H9 (cell line): ENCODE measurements at regions not wholly inside any gene's neighbourhood (a gene's known extent, or its start where the extent isn't known, plus 50 kb on each side); places are given as distances from the start of the nearest gene placed in this dataset.

ENCODE experiments used
- DNase-seq: peaks from one replicate; pipeline ENCODE4 v3.0.0-alpha.2; 2017
- H2AFZ ChIP-seq: one replicate; pipeline ENCODE4 v1.6.1; 2013; ENCODE audit warnings: mild to moderate bottlenecking, low read length, control low read depth, moderate library complexity
- H2AK5ac ChIP-seq: 2 replicates; pipeline ENCODE4 v1.6.1; 2013; ENCODE audit warnings: low read length, control low read depth, mixed read lengths; ENCODE audit not compliant: insufficient read length
- H2BK120ac ChIP-seq: one replicate; pipeline ENCODE4 v1.6.1; 2013; ENCODE audit warnings: low read depth, mild to moderate bottlenecking, low read length, control low read depth, inconsistent platforms; ENCODE audit not compliant: poor library complexity, severe bottlenecking
- H2BK12ac ChIP-seq: 2 replicates; pipeline ENCODE4 v1.6.1; 2013; ENCODE audit warnings: low read length, control low read depth, mixed read lengths, low read depth; ENCODE audit not compliant: insufficient read length
- H2BK15ac ChIP-seq: 2 replicates; pipeline ENCODE4 v1.6.1; 2013; ENCODE audit warnings: low read depth, low read length, control low read depth
- H2BK20ac ChIP-seq: one replicate; pipeline ENCODE4 v1.6.1; 2013; ENCODE audit warnings: low read depth, mild to moderate bottlenecking, low read length, control low read depth, inconsistent platforms; ENCODE audit not compliant: poor library complexity, severe bottlenecking
- H2BK5ac ChIP-seq: 2 replicates; pipeline ENCODE4 v1.6.1; 2013; ENCODE audit warnings: low read length, control low read depth, mixed read lengths; ENCODE audit not compliant: insufficient read length
- H3K14ac ChIP-seq: 2 replicates; pipeline ENCODE4 v1.6.1; 2013; ENCODE audit warnings: low read length, control low read depth; ENCODE audit not compliant: insufficient read depth
- H3K18ac ChIP-seq: 2 replicates; pipeline ENCODE4 v1.6.1; 2013; ENCODE audit warnings: low read depth, mild to moderate bottlenecking, mixed read lengths, low read length, control low read depth; ENCODE audit not compliant: insufficient read length
- H3K23ac ChIP-seq: 2 replicates; pipeline ENCODE4 v1.6.1; 2013; ENCODE audit warnings: low read length, control low read depth, mixed read lengths, low read depth; ENCODE audit not compliant: insufficient read length
- H3K23me2 ChIP-seq: 2 replicates; pipeline ENCODE4 v1.6.1; 2013; ENCODE audit warnings: low read depth, mild to moderate bottlenecking, mixed read lengths, low read length, control low read depth; ENCODE audit not compliant: insufficient read length, poor library complexity, severe bottlenecking
- H3K27ac ChIP-seq: 2 replicates; pipeline ENCODE4 v1.5.1; 2013; ENCODE audit warnings: low read length, control low read depth, mixed read lengths, low read depth; ENCODE audit not compliant: insufficient read length
- H3K27me3 ChIP-seq: 2 replicates; pipeline ENCODE4 v1.6.1; 2013; ENCODE audit warnings: low read length, control low read depth, inconsistent platforms; ENCODE audit not compliant: insufficient read depth
- H3K4ac ChIP-seq: 2 replicates; pipeline ENCODE4 v1.6.1; 2013; ENCODE audit warnings: low read depth, mild to moderate bottlenecking, control low read depth, inconsistent platforms, low read length, moderate library complexity
- H3K4me1 ChIP-seq: 2 replicates; pipeline ENCODE4 v1.6.1; 2013; ENCODE audit warnings: low read length, control low read depth, inconsistent platforms; ENCODE audit not compliant: insufficient read depth
- H3K4me2 ChIP-seq: 2 replicates; pipeline ENCODE4 v1.6.1; 2013; ENCODE audit warnings: low read length, control low read depth, mixed read lengths; ENCODE audit not compliant: insufficient read length, insufficient read depth
- H3K56ac ChIP-seq: 2 replicates; pipeline ENCODE4 v1.6.1; 2013; ENCODE audit warnings: low read depth, mild to moderate bottlenecking, mixed read lengths, low read length, control low read depth; ENCODE audit not compliant: insufficient read length
- H3K79me1 ChIP-seq: 2 replicates; pipeline ENCODE4 v1.6.1; 2013; ENCODE audit warnings: low read depth, mild to moderate bottlenecking, moderate library complexity, low read length, control low read depth, inconsistent platforms; ENCODE audit not compliant: insufficient read depth, poor library complexity, severe bottlenecking
- H3K79me2 ChIP-seq: 2 replicates; pipeline ENCODE4 v1.6.1; 2013; ENCODE audit warnings: low read length, control low read depth, inconsistent platforms; ENCODE audit not compliant: insufficient read depth
- H3K9ac ChIP-seq: 2 replicates; pipeline ENCODE4 v1.6.1; 2013; ENCODE audit warnings: low read length, control low read depth, mixed read lengths; ENCODE audit not compliant: insufficient read length; ENCODE audit errors: extremely low read depth
- H3K9me3 ChIP-seq: one replicate; pipeline ENCODE4 v1.6.1; 2013; ENCODE audit warnings: low read depth, low read length, inconsistent platforms; ENCODE audit not compliant: control insufficient read depth
- H3T11ph ChIP-seq: one replicate; pipeline ENCODE4 v1.6.1; 2013; ENCODE audit warnings: mild to moderate bottlenecking, low read length, control low read depth, inconsistent platforms
- H4K20me1 ChIP-seq: one replicate; pipeline ENCODE4 v1.6.1; 2013; ENCODE audit not compliant: control insufficient read depth, insufficient read length, insufficient read depth
- H4K5ac ChIP-seq: 2 replicates; pipeline ENCODE4 v1.6.1; 2013; ENCODE audit warnings: low read depth, mild to moderate bottlenecking, mixed read lengths, low read length, control low read depth; ENCODE audit not compliant: insufficient read length
- H4K8ac ChIP-seq: replicated peaks from 2 replicates; pipeline ENCODE4 v1.6.1; 2013; ENCODE audit warnings: low read length, control low read depth, mixed read lengths, low read depth; ENCODE audit not compliant: insufficient read length
- H4K91ac ChIP-seq: 2 replicates; pipeline ENCODE4 v1.6.1; 2013; ENCODE audit warnings: low read depth, mild to moderate bottlenecking, moderate library complexity, mixed read lengths, low read length, control low read depth; ENCODE audit not compliant: insufficient read length
- H3K27ac Mint-ChIP-seq, 3 experiments: 2 replicates in 2 of 3; 3 replicates in 1 of 3; pipeline ENCODE4 v1.8.0; 2020 to 2021; ENCODE audit warnings: mixed read lengths in 3 of 3, mild to moderate bottlenecking in 1 of 3, moderate library complexity in 1 of 3
- H3K27me3 Mint-ChIP-seq: 2 replicates; pipeline ENCODE4 v1.8.0; 2021; ENCODE audit warnings: low read depth, mild to moderate bottlenecking, moderate library complexity, mixed read lengths
- H3K36me3 Mint-ChIP-seq, 3 experiments: 2 replicates in 2 of 3; 3 replicates in 1 of 3; pipeline ENCODE4 v1.8.0; 2020 to 2021; ENCODE audit warnings: low read depth in 3 of 3, mixed read lengths in 3 of 3; ENCODE audit not compliant: insufficient read depth in 1 of 3
- H3K4me1 Mint-ChIP-seq, 2 experiments: 2 replicates each; pipeline ENCODE4 v1.8.0; 2020; ENCODE audit warnings: mixed read lengths in 2 of 2
- H3K4me3 Mint-ChIP-seq, 2 experiments: 2 replicates in 1 of 2; 3 replicates in 1 of 2; pipeline ENCODE4 v1.8.0; 2020 to 2021; ENCODE audit warnings: mild to moderate bottlenecking in 2 of 2, mixed read lengths in 2 of 2, moderate library complexity in 1 of 2
- H3K9me3 Mint-ChIP-seq, 2 experiments: 2 replicates in 1 of 2; 3 replicates in 1 of 2; pipeline ENCODE4 v1.8.0; 2020; ENCODE audit warnings: mild to moderate bottlenecking in 2 of 2, mixed read lengths in 2 of 2, moderate library complexity in 1 of 2
- WGBS: extraction: QIAGEN DNeasy Blood & Tissue Kit; methylation state at CpG from one replicate; pipeline ENCODE4 v1.1.7; 2013; ENCODE audit warnings: missing lambda C conversion rate, low lambda C conversion rate, mixed read lengths; ENCODE audit not compliant: insufficient read length; ENCODE audit errors: extremely low coverage; 5-methylcytosine and 5-hydroxymethylcytosine counted together
- TF ChIP-seq, protein P1 (sequence below): fragments of 200-600 bp; sonication (generic); conservative IDR thresholded peaks from 3 replicates; pipeline ENCODE4 v1.8.0; 2021; ENCODE audit warnings: antibody characterized with exemption, mild to moderate bottlenecking

DNA sequence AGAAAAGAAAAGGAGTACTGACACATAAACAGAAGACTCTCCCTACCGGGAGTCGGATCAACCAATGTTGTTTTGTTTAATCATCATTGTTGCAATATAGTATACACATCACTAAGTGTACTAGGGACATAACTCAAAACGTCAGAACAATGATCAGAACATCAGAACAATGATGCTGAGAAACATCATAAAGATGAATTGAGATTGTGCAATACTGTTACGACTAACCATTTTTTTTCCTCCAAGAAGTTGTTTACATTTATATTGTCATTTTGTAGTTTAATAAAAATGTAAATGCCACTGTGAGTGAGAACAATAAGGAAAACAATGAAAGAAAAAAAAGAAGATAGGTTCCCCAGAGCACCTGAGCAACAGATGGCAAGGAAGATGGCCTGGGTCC lies 663.1 kb upstream of the PCDH15 start:
- Histone ChIP-seq H3K79me1 (no peaks in the 10 kb centered on the region), H3K18ac (no peak overlapping the region), H2BK5ac (no peak overlapping the region), H3K4me1 (no peaks in the 10 kb centered on the region), H3K4ac (no peak overlapping the region), H3K79me2 (no peaks in the 10 kb centered on the region), H4K8ac (no peak overlapping the region), H3K9me3 (no peaks in the 10 kb centered on the region), H4K20me1 (no peaks in the 10 kb centered on the region), H3K27ac (no peak overlapping the region), H3K23me2 (no peaks in the 10 kb centered on the region), H3T11ph (no peak overlapping the region), H2BK15ac (no peak overlapping the region), H2AK5ac (no peak overlapping the region), H3K4me2 (no peak overlapping the region), H4K91ac (no peak overlapping the region), H2BK120ac (no peak overlapping the region), H3K56ac (no peak overlapping the region), H3K23ac (no peak overlapping the region), H2AFZ (no peak overlapping the region), H3K9ac (no peak overlapping the region), H3K14ac (no peak overlapping the region), H2BK12ac (no peak overlapping the region), H2BK20ac (no peak overlapping the region), H3K27me3 (no peaks in the 10 kb centered on the region), H4K5ac (no peak overlapping the region)
- no peaks in the 10 kb centered on the region for H3K36me3 Mint-ChIP-seq
- H3K4me1 Mint-ChIP-seq: no peaks in the 10 kb centered on the region
- no peaks in the 10 kb centered on the region for H3K9me3 Mint-ChIP-seq
- H3K27ac Mint-ChIP-seq: no peak overlapping the region
- DNase-seq: no peak
- no peaks in the 10 kb centered on the region; the same call in 1 of the 2 replicates for H3K27me3 Mint-ChIP-seq
- H3K4me3 Mint-ChIP-seq: no peak overlapping the region
- no CpG with 5 or more reads among the region's 4 CpGs for WGBS
- TF ChIP-seq, protein P1, sequence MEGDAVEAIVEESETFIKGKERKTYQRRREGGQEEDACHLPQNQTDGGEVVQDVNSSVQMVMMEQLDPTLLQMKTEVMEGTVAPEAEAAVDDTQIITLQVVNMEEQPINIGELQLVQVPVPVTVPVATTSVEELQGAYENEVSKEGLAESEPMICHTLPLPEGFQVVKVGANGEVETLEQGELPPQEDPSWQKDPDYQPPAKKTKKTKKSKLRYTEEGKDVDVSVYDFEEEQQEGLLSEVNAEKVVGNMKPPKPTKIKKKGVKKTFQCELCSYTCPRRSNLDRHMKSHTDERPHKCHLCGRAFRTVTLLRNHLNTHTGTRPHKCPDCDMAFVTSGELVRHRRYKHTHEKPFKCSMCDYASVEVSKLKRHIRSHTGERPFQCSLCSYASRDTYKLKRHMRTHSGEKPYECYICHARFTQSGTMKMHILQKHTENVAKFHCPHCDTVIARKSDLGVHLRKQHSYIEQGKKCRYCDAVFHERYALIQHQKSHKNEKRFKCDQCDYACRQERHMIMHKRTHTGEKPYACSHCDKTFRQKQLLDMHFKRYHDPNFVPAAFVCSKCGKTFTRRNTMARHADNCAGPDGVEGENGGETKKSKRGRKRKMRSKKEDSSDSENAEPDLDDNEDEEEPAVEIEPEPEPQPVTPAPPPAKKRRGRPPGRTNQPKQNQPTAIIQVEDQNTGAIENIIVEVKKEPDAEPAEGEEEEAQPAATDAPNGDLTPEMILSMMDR: no peak
